ENCODE measurements at regions not wholly inside any gene's neighbourhood (a gene's known extent, or its start where the extent isn't known, plus 50 kb on each side); places are given as distances from the start of the nearest gene placed in this dataset.

GRCh38 chr10:44619975-44620374 lies 235.1 kb upstream of the CXCL12 start:
- peak; percentile 84 for DNase-seq (ENCODE audit: low read depth)

- DNase-seq (ENCODE audit: low read depth), result peak; percentile 78
These were observed 242.9 kb upstream of the CXCL12 start for GRCh38 chr10:44627591-44628354.

- peak; percentile 94 for DNase-seq (ENCODE audit: low read depth)
These were observed 244.0 kb upstream of the CXCL12 start for GRCh38 chr10:44628921-44629320.

- no peak for DNase-seq (ENCODE audit: low read depth)
These were observed 250.3 kb upstream of the CXCL12 start for GRCh38 chr10:44635176-44635575.

GRCh38 chr10:44636625-44637024 lies 251.7 kb upstream of the CXCL12 start:
- no peak for DNase-seq (ENCODE audit: low read depth)

GRCh38 chr10:44640429-44640828 lies 255.5 kb upstream of the CXCL12 start:
- DNase-seq (ENCODE audit: low read depth), result no peak

- no peak for DNase-seq (ENCODE audit: low read depth)
These were observed 262.6 kb upstream of the CXCL12 start for GRCh38 chr10:44647473-44647872.

GRCh38 chr10:44647877-44648542 lies 263.1 kb upstream of the CXCL12 start:
- no peak for DNase-seq (ENCODE audit: low read depth)

GRCh38 chr10:44650691-44651661 lies 260.2 kb upstream of the TMEM72 start:
- no peak for DNase-seq (ENCODE audit: low read depth)

GRCh38 chr10:44651834-44652233 lies 259.3 kb upstream of the TMEM72 start:
- no peak for DNase-seq (ENCODE audit: low read depth)

- no peak for DNase-seq (ENCODE audit: low read depth)
These were observed 251.8 kb upstream of the TMEM72 start for GRCh38 chr10:44659320-44659719.

GRCh38 chr10:44660271-44660670 lies 250.9 kb upstream of the TMEM72 start:
- no peak for DNase-seq (ENCODE audit: low read depth)

GRCh38 chr10:44662051-44662450 lies 249.1 kb upstream of the TMEM72 start:
- DNase-seq (ENCODE audit: low read depth), result no peak

GRCh38 chr10:44668336-44668735 lies 242.8 kb upstream of the TMEM72 start:
- DNase-seq (ENCODE audit: low read depth), result no peak

GRCh38 chr10:44671319-44671718 lies 239.8 kb upstream of the TMEM72 start:
- no peak for DNase-seq (ENCODE audit: low read depth)

- DNase-seq (ENCODE audit: low read depth), result no peak
These were observed 237.7 kb upstream of the TMEM72 start for GRCh38 chr10:44673245-44673983.

GRCh38 chr10:44674536-44675386 lies 236.4 kb upstream of the TMEM72 start:
- no peak for DNase-seq (ENCODE audit: low read depth)

GRCh38 chr10:44675387-44675874 lies 235.7 kb upstream of the TMEM72 start:
- no peak for DNase-seq (ENCODE audit: low read depth)

GRCh38 chr10:44680764-44681163 lies 230.4 kb upstream of the TMEM72 start:
- DNase-seq (ENCODE audit: low read depth), result no peak

GRCh38 chr10:44682507-44682906 lies 228.6 kb upstream of the TMEM72 start:
- no peak for DNase-seq (ENCODE audit: low read depth)

- no peak for DNase-seq (ENCODE audit: low read depth)
These were observed 226.5 kb upstream of the TMEM72 start for GRCh38 chr10:44684661-44685060.

Measured in stromal cell of bone marrow (primary cell).